ENCODE measurements at regions not wholly inside any gene's neighbourhood (a gene's known extent, or its start where the extent isn't known, plus 50 kb on each side); places are given as distances from the start of the nearest gene placed in this dataset.

DNA sequence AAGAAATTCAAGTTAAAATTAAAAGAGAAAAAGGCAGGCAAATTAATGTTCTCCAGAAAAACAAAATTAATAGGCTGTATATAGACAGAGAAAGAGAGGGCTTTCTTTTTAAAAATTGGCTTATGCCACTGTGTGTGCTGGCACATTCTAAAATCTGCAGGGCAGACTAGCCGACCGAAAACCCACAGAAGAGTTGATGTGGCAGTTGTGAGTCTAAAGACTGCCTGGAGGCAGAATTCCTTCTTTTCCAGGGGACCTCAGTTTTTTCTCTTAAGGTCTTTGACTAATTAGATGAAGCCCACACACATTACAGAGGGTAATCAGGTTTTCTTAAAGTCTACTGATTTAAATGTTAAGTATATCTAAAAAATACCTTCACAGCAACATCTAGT lies 85.7 kb downstream of the GJA1 start:
- no peak for TF ChIP-seq SPI1 (IDR thresholded peaks at IDR 0.05; ENCODE audit: low read depth, low read length)
- no peak for TF ChIP-seq POLR2AphosphoS5 (IDR thresholded peaks at IDR 0.05; ENCODE audit: low read depth, low read length)
- no peak for TF ChIP-seq POLR2A (IDR thresholded peaks at IDR 0.05; ENCODE audit: low read depth, low read length)
- TF ChIP-seq PAX5 (IDR thresholded peaks at IDR 0.05; ENCODE audit: insufficient read depth, low read length, severe bottlenecking), result no peak
- no peak for TF ChIP-seq TAF1 (IDR thresholded peaks at IDR 0.05; ENCODE audit: low read depth, low read length)
- TF ChIP-seq POU2F2 (IDR thresholded peaks at IDR 0.05; ENCODE audit: low read depth, low read length), result no peak
- no peak for FAIRE-seq
- DNase-seq (ENCODE audit: insufficient read length, low spot score), result no peak

DNA sequence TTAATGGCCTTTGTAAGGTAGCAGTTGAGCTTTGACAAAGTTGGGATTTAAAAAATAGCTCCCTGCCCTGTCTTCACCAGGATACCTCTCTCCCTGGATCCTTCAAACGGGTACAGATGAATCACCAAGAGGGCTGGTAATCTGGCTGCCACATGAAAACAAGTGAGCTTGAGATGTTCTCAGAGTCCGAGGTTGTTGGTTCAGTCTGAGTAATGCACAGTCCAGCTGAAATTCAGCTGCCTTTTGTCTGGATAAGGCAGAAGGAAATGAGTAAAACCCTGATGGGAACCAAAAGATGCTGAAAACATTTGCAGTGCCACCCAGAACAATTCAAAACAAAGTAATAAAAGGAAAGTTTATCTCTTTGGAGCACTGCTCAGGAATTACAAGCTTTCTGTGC lies 86.8 kb downstream of the GJA1 start:
- DNase-seq (ENCODE audit: insufficient read length, low spot score) (no peak), FAIRE-seq (no peak)
- TF ChIP-seq SPI1 (IDR thresholded peaks at IDR 0.05; ENCODE audit: low read depth, low read length) (no peak), PAX5 (IDR thresholded peaks at IDR 0.05; ENCODE audit: insufficient read depth, low read length, severe bottlenecking) (no peak), POLR2A (IDR thresholded peaks at IDR 0.05; ENCODE audit: low read depth, low read length) (no peak), TAF1 (IDR thresholded peaks at IDR 0.05; ENCODE audit: low read depth, low read length) (no peak), POLR2AphosphoS5 (IDR thresholded peaks at IDR 0.05; ENCODE audit: low read depth, low read length) (no peak), POU2F2 (IDR thresholded peaks at IDR 0.05; ENCODE audit: low read depth, low read length) (no peak)

DNA sequence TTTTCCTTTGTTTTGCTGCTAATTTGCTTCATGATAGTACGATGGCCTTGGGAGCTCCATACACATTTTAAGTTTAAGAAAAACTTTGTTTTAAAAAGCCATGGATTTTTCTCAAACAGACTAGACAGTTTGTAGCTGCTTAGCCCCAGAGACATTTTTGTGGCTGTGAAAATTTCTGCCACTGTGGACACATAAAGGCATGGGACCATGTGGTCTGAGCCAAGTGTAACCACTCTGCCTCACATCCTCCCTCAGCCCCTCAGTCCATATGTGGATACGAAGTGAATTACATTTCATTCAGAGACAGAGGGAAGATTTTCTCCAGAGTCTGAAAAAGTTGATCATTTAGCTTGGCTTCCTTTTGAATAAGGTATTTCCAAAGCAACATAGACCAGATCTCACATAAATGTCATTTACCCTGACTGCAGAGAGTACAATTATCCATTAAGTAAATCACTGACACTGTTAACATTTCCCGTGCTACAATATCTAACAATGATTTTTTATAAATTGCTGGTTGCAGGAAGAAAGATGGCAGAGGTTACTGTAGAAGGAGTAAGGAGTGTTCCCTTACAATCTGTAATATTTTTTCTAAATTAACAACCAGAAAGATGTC lies 87.4 kb downstream of the GJA1 start:
- FAIRE-seq (no peak), DNase-seq (ENCODE audit: insufficient read length, low spot score) (no peak)
- TF ChIP-seq PAX5 (IDR thresholded peaks at IDR 0.05; ENCODE audit: insufficient read depth, low read length, severe bottlenecking), result no peak
- TF ChIP-seq TAF1 (IDR thresholded peaks at IDR 0.05; ENCODE audit: low read depth, low read length), result no peak
- TF ChIP-seq SPI1 (IDR thresholded peaks at IDR 0.05; ENCODE audit: low read depth, low read length), result no peak

DNA sequence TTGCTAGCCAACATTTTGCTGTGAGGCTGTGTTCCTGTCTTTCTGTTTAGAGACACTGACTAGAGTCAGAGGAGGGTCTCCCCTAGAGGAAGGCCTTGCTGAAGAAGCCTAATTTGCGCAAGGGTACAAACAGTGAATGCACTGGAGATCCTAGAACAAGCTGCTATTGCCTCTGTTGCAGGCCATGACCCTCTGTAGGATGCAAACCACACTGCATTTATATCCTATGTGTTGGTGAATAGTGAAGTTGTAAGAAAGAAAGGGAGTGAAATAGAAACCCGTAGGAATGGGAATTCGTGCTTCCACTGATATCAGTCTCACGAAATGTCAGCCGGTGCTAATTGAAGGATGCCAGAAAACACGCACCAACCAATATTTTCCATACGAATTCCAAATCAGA lies 88.2 kb downstream of the GJA1 start:
- TF ChIP-seq PAX5 (IDR thresholded peaks at IDR 0.05; ENCODE audit: insufficient read depth, low read length, severe bottlenecking) (no peak), POU2F2 (IDR thresholded peaks at IDR 0.05; ENCODE audit: low read depth, low read length) (no peak), SPI1 (IDR thresholded peaks at IDR 0.05; ENCODE audit: low read depth, low read length) (no peak), TAF1 (IDR thresholded peaks at IDR 0.05; ENCODE audit: low read depth, low read length) (no peak), POLR2AphosphoS5 (IDR thresholded peaks at IDR 0.05; ENCODE audit: low read depth, low read length) (no peak), POLR2A (IDR thresholded peaks at IDR 0.05; ENCODE audit: low read depth, low read length) (no peak)
- FAIRE-seq (no peak), DNase-seq (ENCODE audit: insufficient read length, low spot score) (no peak)

DNA sequence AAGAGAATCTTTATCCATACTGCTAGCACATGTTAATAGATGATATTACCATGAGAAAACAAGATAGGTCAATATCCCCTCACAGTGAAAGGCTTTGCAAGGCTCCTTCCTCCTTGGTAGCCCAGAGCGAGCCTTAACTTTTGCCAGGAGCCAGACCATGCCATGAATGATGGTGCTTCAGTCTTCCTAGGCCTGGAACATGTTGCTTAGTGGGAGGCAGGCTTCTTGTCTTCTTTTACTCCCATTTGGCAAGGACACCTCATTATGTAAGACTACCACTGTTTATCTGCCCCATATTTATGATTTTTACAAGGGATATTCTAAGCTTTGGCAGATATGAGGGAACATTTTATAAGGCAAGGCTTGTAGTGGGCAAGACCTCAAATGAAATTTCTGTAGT lies 90.8 kb downstream of the GJA1 start:
- TF ChIP-seq POLR2AphosphoS5 (IDR thresholded peaks at IDR 0.05; ENCODE audit: low read depth, low read length), result no peak
- no peak for TF ChIP-seq SPI1 (IDR thresholded peaks at IDR 0.05; ENCODE audit: low read depth, low read length)
- TF ChIP-seq POU2F2 (IDR thresholded peaks at IDR 0.05; ENCODE audit: low read depth, low read length), result no peak
- no peak for TF ChIP-seq TAF1 (IDR thresholded peaks at IDR 0.05; ENCODE audit: low read depth, low read length)
- TF ChIP-seq POLR2A (IDR thresholded peaks at IDR 0.05; ENCODE audit: low read depth, low read length), result no peak
- no peak for TF ChIP-seq PAX5 (IDR thresholded peaks at IDR 0.05; ENCODE audit: insufficient read depth, low read length, severe bottlenecking)
- DNase-seq (ENCODE audit: insufficient read length, low spot score) (no peak), FAIRE-seq (no peak)

DNA sequence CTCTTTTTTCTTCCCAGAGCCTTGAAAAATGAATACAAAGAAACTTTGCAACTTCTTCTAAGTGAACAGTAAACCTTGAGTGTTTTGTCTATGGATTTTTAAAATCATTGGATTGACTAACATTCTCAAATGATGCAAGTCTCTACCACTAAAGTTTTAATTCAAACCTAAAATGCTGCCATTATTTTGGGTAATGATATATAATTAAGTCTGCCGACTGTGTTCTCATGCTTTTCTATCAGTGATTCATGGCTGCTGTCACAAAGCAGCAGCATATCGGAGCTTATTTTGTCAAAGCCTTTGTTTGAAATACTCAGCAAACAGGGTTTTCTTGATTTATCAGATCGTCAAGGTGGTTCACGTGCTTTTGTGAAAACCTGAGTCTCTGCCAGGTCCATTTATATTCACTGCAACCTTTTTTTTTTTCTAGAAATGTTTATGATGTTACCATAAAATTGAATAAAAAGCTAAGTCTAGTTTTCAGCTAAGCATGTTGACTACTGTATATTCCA lies 96.3 kb downstream of the GJA1 start:
- no peak for TF ChIP-seq TAF1 (IDR thresholded peaks at IDR 0.05; ENCODE audit: low read depth, low read length)
- no peak for TF ChIP-seq PAX5 (IDR thresholded peaks at IDR 0.05; ENCODE audit: insufficient read depth, low read length, severe bottlenecking)
- TF ChIP-seq SPI1 (IDR thresholded peaks at IDR 0.05; ENCODE audit: low read depth, low read length), result no peak
- TF ChIP-seq POU2F2 (IDR thresholded peaks at IDR 0.05; ENCODE audit: low read depth, low read length), result no peak
- no peak for TF ChIP-seq POLR2A (IDR thresholded peaks at IDR 0.05; ENCODE audit: low read depth, low read length)
- no peak for TF ChIP-seq POLR2AphosphoS5 (IDR thresholded peaks at IDR 0.05; ENCODE audit: low read depth, low read length)
- no peak for DNase-seq (ENCODE audit: insufficient read length, low spot score)
- FAIRE-seq, result no peak

DNA sequence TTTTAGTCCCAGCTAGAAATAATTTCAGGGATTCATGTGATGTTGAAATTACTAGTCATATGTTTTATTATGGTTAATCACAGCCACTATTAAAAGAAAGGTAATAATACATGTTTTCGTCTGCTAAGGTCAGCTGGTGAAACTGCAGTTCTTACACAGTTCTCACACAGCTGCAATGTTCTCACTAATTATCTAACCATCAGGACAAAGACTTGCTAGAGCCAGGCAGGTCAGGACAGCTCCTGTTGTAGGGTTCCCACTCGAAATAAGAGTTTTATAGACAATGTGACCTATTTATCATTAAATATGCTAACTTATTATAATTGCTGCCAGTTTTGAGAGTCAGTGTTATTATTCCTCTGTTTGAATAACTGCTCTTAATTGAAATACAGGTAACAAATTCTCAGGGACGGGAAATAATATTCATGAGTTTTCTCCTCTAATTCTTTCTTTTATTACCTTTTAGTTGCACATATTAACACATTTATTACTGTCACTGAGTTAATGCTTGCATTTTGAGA lies 97.9 kb downstream of the GJA1 start:
- TF ChIP-seq SPI1 (IDR thresholded peaks at IDR 0.05; ENCODE audit: low read depth, low read length) (no peak), POU2F2 (IDR thresholded peaks at IDR 0.05; ENCODE audit: low read depth, low read length) (no peak), PAX5 (IDR thresholded peaks at IDR 0.05; ENCODE audit: insufficient read depth, low read length, severe bottlenecking) (no peak), TAF1 (IDR thresholded peaks at IDR 0.05; ENCODE audit: low read depth, low read length) (no peak), POLR2A (IDR thresholded peaks at IDR 0.05; ENCODE audit: low read depth, low read length) (no peak), POLR2AphosphoS5 (IDR thresholded peaks at IDR 0.05; ENCODE audit: low read depth, low read length) (no peak)
- FAIRE-seq (no peak), DNase-seq (ENCODE audit: insufficient read length, low spot score) (no peak)

DNA sequence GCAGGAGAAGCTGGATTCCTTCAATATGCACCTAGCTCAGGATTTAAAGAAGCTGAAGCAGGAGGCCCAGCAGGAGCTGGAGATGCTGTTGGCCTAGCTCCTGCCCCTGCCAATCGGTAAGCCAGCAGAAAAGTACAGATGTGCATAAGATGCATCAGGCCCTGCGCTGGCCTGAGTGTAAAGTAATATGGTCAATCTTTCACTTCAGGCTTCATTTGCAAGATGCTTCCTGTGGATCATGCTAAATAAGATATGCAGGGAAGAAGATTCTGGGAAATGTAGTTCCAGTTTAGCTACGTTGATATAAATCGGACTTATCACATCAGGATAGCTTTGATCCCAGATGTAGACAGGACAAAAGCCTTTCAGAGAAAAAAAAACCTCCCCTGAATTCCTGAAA lies 100.3 kb downstream of the GJA1 start:
- DNase-seq (ENCODE audit: insufficient read length, low spot score), result no peak
- FAIRE-seq, result no peak
- TF ChIP-seq POLR2A (IDR thresholded peaks at IDR 0.05; ENCODE audit: low read depth, low read length) (no peak), POU2F2 (IDR thresholded peaks at IDR 0.05; ENCODE audit: low read depth, low read length) (no peak), SPI1 (IDR thresholded peaks at IDR 0.05; ENCODE audit: low read depth, low read length) (no peak), TAF1 (IDR thresholded peaks at IDR 0.05; ENCODE audit: low read depth, low read length) (no peak), PAX5 (IDR thresholded peaks at IDR 0.05; ENCODE audit: insufficient read depth, low read length, severe bottlenecking) (no peak), POLR2AphosphoS5 (IDR thresholded peaks at IDR 0.05; ENCODE audit: low read depth, low read length) (no peak)

DNA sequence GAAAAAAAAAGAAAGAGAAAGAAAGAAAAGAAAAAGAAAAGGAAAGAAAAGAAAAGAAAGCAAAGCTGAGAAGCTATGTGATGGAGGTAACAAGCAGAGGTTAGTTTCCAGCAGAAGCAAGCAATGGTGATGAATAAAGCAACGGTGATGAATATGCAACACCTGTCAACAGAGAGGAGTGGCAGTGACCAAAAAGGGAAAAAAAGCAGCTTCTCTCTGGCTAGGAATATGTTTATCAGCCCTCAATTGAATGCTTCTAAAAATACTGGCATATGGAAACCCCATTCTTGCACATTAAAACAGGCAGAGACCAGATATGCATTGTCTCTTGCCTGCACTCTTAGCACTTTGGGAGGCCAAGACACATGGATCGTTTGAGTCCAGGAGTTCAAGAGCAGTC lies 100.9 kb downstream of the GJA1 start:
- TF ChIP-seq POU2F2 (IDR thresholded peaks at IDR 0.05; ENCODE audit: low read depth, low read length), result no peak
- no peak for TF ChIP-seq PAX5 (IDR thresholded peaks at IDR 0.05; ENCODE audit: insufficient read depth, low read length, severe bottlenecking)
- FAIRE-seq (no peak), DNase-seq (ENCODE audit: insufficient read length, low spot score) (no peak)

DNA sequence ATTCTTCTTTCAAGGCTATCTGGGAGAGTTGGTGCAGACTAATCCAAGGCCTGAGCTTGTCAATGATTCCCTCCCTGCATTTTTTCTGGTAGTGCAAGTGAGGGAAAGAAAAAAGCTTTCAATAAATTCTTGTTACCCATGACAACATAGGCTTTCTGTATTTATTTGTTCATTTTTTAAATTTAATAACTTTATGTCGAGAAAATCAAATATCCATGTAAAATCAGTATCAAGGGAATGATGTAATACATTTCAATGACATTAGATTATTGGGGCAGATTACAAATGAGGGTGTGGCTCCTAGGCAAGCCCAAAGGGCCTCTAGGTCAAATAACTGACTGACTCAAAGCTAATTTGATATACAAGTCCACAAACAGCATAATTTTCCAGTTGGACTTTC lies 104.0 kb downstream of the GJA1 start:
- FAIRE-seq (no peak), DNase-seq (ENCODE audit: insufficient read length, low spot score) (no peak)
- TF ChIP-seq POLR2AphosphoS5 (IDR thresholded peaks at IDR 0.05; ENCODE audit: low read depth, low read length), result no peak
- no peak for TF ChIP-seq POU2F2 (IDR thresholded peaks at IDR 0.05; ENCODE audit: low read depth, low read length)
- no peak for TF ChIP-seq POLR2A (IDR thresholded peaks at IDR 0.05; ENCODE audit: low read depth, low read length)
- TF ChIP-seq PAX5 (IDR thresholded peaks at IDR 0.05; ENCODE audit: insufficient read depth, low read length, severe bottlenecking), result no peak
- TF ChIP-seq SPI1 (IDR thresholded peaks at IDR 0.05; ENCODE audit: low read depth, low read length), result no peak
- no peak for TF ChIP-seq TAF1 (IDR thresholded peaks at IDR 0.05; ENCODE audit: low read depth, low read length)
